ENCODE measurements at regions not wholly inside any gene's neighbourhood (a gene's known extent, or its start where the extent isn't known, plus 50 kb on each side); places are given as distances from the start of the nearest gene placed in this dataset.
"Not testable (repeated sequence)": the region's sequence is repeated elsewhere in the genome, so short reads cannot be mapped to it uniquely, and the experiment has no call there.

DNA sequence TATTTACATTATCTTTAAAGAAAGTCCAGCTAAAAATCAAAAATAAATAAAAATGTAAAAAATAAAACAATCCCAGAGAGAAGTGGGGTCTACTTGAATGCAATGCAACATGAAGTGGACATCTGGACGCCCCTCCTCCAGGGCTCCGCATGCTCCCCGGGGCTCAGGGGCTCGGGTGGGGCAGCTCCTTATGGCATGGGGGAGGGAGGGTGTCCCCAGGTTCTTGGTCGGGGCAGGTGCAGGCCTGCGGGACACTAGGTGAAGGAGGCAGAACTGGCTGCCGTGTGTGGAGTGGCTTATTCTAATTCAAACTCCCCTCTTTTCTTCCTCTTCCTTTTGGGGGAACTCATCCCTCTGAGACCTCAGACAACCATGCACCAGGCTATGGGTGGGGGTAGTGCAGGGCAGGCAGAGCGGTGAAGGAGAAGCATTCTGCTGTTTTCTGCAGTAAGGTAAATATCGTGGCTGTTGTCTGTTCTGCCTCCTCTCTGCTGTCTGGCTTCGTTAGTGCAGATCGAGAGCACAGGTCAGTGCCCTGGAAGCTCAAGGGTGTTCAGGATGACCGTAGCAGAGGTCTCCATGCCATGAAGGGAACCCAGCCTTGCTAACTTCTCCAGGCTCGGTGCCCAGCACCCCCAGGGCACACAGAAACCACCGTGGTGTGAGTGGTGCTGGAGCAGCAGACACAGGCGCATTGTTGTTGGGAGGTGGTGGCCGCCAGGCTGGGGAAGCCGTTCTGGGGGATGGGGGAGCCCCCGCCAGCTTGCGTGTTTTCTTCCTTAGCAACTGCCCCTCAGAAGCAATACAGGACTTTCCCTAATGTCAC, 82.6 kb downstream of the TTLL2 start:
- DNase-seq (ENCODE audit: low read depth), result no peak

- no peak for DNase-seq (ENCODE audit: low read depth)
These were observed 83.5 kb downstream of the TTLL2 start for GRCh38 chr6:167408235-167408869.

GRCh38 chr6:167409079-167409478, 84.2 kb downstream of the TTLL2 start:
- DNase-seq (ENCODE audit: low read depth), result no peak

DNA sequence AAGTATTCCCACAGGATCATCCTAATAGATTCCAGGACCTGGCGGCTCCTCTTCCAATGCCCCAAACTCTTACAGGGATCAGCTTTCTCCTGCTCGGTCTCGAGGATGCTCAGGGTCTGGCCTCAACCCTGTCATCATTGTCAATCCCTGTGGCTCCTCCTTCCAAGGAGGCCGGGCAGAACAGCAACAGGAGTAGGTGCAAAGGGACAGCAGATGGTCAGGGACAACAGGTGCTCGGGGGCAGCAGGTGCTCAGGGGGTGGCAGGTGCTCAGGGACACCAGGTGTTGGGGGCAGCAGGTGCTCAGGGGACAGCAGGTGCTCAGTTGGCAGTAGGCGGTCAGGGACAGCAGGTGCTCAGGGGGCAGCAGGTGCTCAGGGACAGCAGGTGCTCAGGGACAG, 84.8 kb downstream of the TTLL2 start:
- no peak for DNase-seq (ENCODE audit: low read depth)

- no peak for DNase-seq (ENCODE audit: low read depth)
These were observed 85.6 kb downstream of the TTLL2 start for GRCh38 chr6:167410462-167410861.

DNA sequence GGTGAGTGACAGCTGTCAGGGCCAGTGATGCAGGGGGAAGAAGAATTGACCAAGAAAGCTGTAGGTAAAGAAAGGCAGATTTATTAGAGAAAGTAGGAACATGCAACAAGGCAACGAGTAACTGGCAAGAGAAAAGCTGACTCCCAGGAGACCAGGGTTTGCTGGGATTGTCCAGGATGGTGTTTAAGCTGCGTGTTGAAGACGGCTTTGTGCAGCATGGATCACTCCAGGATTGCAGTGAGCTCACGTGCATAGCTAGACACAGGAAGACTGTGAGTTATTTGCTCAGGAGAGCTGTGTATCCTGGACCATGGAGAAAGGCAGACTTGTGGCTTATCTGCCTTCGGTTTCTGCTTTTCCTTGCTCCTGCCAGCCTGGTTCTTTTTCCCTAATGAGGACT, 87.6 kb downstream of the TTLL2 start:
- no peak for DNase-seq (ENCODE audit: low read depth)

- no peak for DNase-seq (ENCODE audit: low read depth)
These were observed 90.6 kb downstream of the TTLL2 start for GRCh38 chr6:167415441-167415961.

- DNase-seq (ENCODE audit: low read depth), result no peak
These were observed 92.0 kb downstream of the TTLL2 start for GRCh38 chr6:167416676-167417430.

DNA sequence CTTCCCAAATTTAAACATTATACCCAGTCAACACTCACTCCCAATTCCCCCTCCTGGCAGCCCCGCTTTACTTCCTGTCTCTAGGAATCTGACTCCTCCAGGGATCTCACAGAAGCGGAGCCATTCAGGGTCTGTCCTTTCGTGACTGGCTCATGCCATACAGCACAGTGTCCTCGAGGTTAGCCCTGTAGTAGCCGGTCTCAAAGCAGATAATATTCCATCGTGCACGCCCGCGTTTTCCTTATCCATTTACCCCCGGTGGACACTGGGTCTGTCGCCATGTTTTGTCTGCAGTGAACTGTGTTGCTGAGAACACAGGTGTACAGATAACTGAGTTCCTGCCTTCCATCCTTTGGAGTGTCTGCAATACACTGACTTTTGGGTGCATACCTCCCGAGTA, 95.3 kb downstream of the TTLL2 start:
- no peak for DNase-seq (ENCODE audit: low read depth)

GRCh38 chr6:167420858-167421766, 96.2 kb downstream of the TTLL2 start:
- no peak for DNase-seq (ENCODE audit: low read depth)

DNA sequence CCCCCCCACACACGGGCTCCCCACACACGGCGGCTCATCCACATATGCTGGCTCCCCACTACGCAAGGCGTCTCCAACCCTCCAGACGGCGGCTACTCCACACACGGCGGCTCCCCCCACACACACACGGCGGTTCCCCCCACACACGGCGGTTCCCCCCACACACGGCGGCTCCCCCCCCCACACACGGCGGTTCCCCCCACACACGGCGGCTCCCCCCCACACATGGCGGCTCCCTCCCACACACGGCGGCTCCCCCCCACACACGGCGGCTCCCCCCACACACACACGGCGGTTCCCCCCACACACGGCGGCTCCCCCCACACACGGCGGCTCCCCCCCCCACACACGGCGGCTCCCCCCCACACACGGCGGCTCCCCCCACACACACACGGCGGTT, 97.1 kb downstream of the TTLL2 start:
- DNase-seq (ENCODE audit: low read depth), result not testable (repeated sequence)

DNA sequence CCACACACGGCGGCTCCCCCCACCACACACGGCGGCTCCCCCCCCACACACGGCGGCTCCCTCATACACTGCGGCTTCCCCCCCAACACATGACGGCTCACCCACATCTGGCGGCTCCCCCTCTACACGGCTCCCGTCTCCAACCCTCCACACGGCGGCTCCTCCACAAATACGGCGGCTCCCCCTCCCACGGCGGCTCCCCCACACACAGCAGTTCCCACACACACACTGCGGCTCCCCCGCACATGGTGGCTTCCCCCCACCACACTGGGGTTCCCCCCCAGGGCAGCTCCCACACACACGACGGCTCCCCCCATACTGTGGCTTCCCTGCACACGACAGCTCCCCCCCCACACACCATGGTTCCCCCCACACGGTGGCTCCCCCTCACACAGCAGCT, 98.0 kb downstream of the TTLL2 start:
- DNase-seq (ENCODE audit: low read depth), result no peak

- DNase-seq (ENCODE audit: low read depth), result no peak
These were observed 99.3 kb downstream of the TTLL2 start for GRCh38 chr6:167424060-167424673.

DNA sequence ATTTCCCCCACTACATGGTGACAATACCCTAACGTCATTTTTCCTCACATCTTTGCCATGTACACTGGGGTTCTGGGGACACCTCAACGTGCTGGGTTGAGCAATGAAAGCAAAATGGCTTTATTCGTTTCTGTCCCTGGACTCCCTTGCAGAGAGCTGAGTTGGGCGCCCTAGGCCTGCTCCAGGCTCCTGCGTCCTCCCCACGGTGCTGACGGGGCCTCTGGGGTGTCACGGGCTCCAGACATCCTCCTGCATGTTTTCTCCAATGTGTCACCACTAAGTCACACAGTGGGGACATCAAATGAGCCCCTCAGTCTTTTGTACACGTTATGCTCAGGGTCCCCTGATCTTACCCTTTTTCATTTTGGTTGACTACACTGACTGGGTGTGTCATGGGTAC, 99.8 kb downstream of the TTLL2 start:
- no peak for DNase-seq (ENCODE audit: low read depth)

DNA sequence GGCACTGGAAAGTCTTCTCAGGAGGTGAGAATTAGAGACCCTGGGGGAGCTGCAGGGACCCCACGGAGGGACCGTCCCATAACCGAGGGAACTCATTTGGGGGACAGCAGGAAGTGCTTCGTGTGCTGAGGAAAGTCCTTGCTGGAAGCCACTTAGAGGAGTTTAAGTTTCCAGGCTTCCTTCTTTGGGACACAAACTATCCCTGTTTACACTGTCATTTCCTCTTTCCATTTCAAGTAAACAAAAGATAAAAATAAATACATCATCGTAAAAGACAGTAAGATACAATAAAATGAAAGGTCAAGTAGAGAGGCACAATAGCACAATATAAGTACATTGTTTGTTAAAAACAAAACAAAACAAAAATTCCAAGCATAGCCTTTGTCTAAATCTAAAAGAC, 101.2 kb downstream of the TTLL2 start:
- DNase-seq (ENCODE audit: low read depth), result no peak

GRCh38 chr6:167426651-167427050, 101.8 kb downstream of the TTLL2 start:
- no peak for DNase-seq (ENCODE audit: low read depth)

GRCh38 chr6:167428664-167429333, 103.9 kb downstream of the TTLL2 start:
- no peak for DNase-seq (ENCODE audit: low read depth)

DNA sequence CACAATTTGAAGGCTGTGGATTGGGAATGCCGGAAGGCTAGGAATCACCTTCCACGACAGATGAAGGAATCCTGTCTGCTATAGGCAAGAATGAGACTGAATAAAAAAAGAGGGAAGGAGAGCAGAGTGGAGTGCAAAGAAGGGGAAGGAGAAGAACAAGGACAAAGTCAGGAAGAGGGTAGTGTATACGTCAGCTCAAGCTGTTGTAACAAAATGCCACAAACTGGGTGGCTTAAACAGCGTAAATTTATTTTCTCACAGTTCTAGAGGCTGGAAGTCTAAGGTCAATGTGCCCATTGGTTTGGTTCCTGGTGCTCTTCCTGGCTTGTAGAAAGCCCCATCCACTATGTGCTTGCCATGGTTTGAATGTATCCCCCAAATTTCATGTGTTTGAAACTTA, 104.5 kb downstream of the TTLL2 start:
- no peak for DNase-seq (ENCODE audit: low read depth)

DNA sequence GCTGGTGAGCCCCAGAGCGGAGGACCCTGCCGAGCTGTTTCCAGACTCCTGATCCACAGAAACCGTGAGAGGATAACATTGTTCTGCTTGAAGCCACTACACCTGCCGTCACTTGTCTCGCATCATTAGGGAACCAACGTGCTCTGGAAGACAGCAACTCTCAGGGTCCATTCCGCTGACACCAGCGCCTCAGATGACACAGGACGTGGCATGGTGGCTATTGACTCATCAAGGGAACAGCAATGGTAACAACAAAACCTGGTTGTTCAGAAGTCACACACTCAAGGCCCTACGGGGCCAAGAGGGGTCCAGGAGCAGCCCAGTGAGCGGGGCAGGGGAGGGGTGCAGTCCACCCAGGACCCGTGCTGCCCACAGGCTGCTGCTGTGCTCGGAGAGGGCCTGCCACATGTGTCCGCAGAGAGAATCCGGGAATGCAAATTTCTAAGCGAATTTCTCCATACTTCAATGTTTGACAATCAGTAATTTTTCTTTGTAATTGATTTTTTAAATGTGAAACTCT, 110.4 kb downstream of the TTLL2 start:
- no peak for DNase-seq (ENCODE audit: low read depth)
